ENCODE measurements at regions not wholly inside any gene's neighbourhood (a gene's known extent, or its start where the extent isn't known, plus 50 kb on each side); places are given as distances from the start of the nearest gene placed in this dataset.
"Not testable (repeated sequence)": the region's sequence is repeated elsewhere in the genome, so short reads cannot be mapped to it uniquely, and the experiment has no call there.

DNA sequence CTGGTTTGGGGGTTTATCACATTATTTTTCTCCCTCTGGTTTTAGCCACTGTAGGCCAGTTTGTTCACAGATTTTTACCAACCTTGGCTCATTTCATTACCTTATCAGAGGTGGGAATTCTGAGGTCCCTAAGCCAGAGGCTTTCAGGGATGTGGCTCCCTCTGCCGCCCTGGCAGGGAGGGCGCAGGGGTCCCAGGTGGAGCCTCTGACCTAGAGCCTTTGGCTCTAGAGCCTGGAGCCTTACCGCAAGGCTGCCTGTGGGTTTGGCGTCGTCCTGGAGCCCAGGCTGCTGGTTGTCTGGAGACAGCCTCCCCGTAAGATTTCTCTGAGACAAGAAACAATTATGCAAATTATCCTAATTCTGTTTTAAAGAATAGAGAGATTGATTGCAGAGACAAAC lies 188.0 kb downstream of the LMLN start:
- not testable (repeated sequence) for DNase-seq (ENCODE audit: low spot score)

DNA sequence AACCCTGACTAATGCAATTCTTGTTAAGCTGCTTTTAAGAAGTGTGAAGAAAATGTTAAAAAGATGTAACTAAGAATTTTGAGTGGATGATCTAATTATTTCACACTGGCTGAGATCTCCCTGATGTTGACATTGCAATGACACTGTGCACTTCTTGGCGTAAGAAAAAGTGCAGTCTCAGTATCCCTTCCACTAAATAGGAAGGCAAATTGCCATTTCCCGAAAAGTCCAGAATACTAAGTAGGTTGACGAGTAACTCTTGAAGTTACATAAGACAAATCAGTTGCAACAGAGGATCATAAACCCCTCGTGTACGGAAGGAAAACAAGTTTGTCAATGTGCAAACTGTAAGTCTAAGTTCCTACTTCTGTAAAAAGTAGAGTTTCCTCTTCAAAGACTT lies 189.9 kb downstream of the LMLN start:
- not testable (repeated sequence) for DNase-seq (ENCODE audit: low spot score)

DNA sequence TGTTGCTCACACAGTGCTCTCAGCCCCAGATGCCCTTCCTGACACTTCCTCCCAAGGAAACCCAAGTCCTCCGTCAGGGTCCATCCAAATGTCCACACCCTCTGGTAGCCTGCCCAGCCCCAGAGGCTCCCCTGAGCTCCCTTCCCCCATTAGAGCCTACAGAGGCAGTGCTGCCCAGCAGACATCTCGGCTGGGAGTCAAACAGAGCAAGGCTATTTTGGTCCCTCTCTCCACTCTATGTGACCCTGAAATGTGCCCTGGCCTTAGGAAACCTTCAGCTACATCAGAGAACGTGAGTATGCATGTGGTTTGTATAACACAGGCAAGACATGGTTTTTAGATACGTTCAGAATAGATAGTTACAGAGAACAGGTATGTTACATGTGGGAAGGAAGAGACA lies 191.8 kb downstream of the LMLN start:
- DNase-seq (ENCODE audit: low spot score) = not testable (repeated sequence)

DNA sequence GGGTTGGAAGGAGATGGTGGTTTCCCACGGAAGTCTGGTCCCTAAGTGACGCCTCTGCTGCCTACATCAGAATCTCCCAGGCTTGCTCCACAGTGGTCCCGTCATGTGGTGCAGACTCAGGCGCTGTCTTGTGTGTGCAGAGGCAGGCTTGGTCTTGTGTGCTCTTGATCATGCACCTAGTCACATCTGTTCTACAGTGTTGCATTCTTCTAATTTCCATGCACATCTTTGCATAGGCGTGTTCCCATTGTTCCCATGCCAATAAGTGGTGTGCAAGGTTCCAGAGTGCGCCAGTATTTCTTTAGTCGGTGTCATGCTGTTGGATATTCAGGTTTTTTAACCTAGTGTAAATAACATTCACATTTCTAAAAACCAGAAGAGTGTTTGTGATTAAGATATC lies 195.8 kb downstream of the LMLN start:
- not testable (repeated sequence) for DNase-seq (ENCODE audit: low spot score)

DNA sequence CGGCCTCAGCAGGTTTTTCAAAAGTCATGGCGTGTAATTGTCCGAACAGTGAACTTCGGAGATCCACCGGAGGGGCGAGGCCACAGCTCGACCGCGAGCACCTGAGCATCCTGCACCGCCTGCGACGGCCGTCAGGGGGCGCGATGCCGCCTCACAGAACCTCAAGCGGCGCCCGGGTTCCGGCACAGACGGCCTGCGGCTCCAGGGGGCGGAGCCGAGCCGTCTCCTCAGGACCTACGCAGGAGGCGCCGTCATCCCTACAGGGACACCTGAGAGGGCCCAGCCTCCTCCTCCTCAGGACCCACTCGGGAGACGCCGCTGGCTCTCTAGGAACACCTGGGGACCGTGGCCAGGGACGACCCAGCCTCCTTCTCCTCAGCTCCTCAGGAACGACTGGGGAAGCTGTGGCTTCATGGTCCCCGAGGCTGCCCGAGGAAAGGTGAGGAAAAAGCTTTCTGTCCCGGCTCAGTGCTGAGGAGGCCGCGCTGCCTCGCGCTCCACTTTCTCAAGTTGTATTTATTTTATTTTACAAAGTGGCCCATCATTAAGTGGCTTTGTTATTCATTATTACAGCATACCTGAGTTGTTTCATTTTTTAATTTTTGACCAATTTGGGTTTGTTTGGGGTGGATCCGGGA lies 197.3 kb downstream of the LMLN start:
- not testable (repeated sequence) for DNase-seq (ENCODE audit: low spot score)

DNA sequence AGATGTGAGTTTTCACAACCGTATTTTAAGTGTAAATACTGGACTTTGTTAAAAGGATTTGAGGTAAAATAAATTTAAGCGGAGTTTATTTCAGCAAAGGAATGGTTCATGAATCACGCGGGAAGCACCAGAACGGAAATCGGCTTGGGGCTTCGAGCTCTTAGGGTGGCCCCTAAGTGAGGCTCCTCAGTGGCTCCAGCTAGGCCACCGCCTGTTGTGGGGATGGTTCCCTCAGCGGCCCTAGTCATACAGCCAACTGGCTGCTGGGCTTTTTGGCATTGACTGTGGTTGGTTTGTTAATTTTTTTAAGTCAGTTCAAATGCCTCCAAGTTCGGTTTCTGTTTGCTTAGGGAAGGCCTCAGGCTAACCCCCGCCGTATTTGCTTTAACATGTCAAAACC lies 198.0 kb downstream of the LMLN start:
- DNase-seq (ENCODE audit: low spot score) = not testable (repeated sequence)

- peak; percentile 57 for DNase-seq (ENCODE audit: low spot score)
These were observed 207.5 kb downstream of the LMLN start for GRCh38 chr3:198167339-198168039.

GRCh38 chr3:198170781-198171180 lies 210.8 kb downstream of the LMLN start:
- DNase-seq (ENCODE audit: low spot score) = not testable (repeated sequence)

GRCh38 chr3:198173080-198173479 lies 213.1 kb downstream of the LMLN start:
- DNase-seq (ENCODE audit: low spot score) = not testable (repeated sequence)

DNA sequence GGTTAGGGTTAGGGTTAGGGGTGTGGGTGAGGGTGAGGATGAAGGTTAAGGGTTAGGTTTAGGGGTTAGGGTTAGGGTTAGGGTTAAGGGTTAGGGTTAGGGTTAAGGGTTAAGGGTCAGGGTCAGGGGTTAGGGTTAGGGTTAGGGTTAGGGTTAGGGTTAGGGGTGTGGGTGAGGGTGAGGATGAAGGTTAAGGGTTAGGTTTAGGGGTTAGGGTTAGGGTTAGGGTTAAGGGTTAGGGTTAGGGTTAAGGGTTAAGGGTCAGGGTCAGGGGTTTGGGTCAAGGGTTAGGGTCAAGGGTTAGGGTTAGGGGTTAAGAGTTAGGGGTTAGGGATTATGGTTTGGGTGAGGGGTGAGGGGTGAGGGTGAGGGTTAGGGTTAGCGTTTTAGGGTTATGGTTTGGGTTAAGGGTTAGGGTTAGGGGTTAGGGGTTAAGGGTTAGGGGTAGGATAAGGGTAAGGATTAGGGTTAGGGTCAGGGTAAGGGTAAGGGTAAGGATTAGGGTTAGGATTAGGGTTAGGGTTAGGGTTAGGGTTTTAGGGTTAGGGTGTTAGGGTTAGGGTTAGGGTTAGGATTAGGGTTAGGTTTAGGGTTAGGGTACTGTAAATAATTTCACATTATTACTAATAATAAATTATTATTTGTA lies 214.0 kb downstream of the LMLN start:
- DNase-seq (ENCODE audit: low spot score) = not testable (repeated sequence)

Measured in NAMALWA (cell line).